AG20443 (cell line): ENCODE measurements at regions not wholly inside any gene's neighbourhood (a gene's known extent, or its start where the extent isn't known, plus 50 kb on each side); places are given as distances from the start of the nearest gene placed in this dataset.
"Not testable (repeated sequence)": the region's sequence is repeated elsewhere in the genome, so short reads cannot be mapped to it uniquely, and the experiment has no call there.

Experiments
- DNase-seq: peaks from one replicate; pipeline ENCODE4 v3.0.0; 2012; ENCODE audit warnings: low spot score, mixed read lengths

- no peak for DNase-seq
Measured at GRCh38 chr4:38279650-38280322, 319.6 kb downstream of the PTTG2 start.

- DNase-seq = no peak
Measured at GRCh38 chr4:38280323-38280706, 320.1 kb downstream of the PTTG2 start.

DNA sequence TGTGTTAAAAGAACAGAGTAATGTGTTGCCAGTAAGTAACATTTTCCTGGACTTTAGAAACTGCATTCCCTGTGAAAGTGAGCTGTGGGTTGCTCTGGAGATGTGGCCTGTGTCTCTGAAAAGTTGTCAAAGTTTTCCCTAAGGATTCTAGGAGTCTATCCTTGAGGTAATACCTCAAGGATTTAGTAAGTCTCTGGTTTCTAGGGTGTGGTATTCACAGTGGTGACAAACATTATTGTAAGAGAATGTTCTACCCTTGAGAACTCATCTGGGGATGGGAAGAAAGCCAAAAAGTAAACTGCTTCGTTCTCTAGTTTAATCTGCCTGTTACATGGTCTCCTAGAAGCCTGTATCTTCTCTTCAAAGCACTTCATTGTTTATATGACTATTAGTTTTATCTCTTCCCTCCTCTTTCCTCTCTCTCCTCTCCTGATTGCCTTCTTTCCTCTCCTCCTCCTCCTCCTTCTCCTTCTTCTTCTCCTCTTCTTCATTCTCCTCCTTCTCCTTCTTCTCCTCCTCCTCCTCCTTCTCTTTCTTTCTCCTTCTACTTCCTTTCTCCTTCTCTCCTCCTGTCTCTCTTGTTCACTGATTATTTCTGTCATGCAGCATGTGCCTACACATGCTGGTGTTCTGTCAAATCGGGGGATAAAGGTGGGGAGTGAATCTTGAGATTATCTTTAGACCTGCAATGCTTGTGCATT is 321.3 kb downstream of the PTTG2 start:
- DNase-seq = peak; percentile 48

- DNase-seq = no peak
Measured at GRCh38 chr4:38283724-38284123, 323.5 kb downstream of the PTTG2 start.

GRCh38 chr4:38284294-38285030 is 324.3 kb downstream of the PTTG2 start:
- no peak for DNase-seq

DNA sequence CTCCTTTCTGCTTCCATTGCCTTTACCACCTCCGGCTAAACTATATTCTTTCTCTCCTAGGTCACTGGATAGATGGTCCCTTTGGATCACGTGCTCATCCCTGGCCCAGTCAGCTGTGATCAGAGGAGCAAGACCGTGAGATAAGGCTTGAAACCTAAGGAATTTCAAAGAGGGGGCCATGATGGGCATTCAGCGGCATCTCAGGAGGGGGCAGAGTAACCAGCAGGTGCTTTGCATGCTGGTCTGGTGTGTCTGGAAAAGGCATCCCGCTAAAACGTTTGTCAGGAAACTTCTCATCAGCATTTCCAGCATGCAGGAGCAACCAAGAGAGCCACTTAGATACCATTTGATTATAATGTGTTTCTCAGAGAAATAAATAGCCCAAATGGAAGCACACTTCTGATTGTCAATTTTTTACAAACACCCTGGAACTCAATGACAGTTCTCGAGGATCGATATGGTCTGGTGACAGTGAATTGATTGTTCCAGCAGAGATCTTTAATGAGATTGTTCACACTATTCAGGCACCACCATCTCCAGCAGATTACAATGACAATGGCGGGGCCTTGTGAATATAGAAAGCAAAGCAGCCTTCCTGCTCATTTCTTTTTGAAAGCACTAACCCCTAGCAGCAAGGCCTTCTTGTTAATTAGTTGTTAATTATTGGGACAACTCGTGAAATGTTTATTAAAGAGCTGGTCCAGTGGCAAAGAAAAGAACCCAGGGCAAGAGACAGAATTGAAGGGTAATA is 327.1 kb downstream of the PTTG2 start:
- DNase-seq = no peak

DNA sequence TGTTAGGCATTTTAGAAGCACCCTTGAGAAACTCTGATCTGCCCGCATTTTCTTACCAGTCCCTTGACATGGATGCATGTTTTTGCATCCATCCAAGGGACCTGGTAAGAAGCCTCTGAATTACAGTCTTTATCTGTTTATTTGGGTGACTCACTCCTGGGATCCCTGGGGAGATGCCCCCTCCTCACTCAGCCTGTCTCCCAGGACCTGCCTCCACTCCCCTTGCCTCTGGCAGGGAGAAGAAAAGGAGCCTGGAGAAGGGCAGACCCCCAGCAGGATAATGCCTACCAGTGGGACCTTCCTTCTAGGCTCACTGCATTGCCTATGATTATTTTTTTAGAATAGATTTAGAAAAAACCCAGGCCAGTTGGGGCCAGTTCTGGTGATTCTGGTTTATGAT is 329.4 kb downstream of the PTTG2 start:
- no peak for DNase-seq

GRCh38 chr4:38290366-38290765 is 330.2 kb downstream of the PTTG2 start:
- DNase-seq = peak; percentile 24

GRCh38 chr4:38290914-38291313 is 330.7 kb downstream of the PTTG2 start:
- no peak for DNase-seq

GRCh38 chr4:38292529-38292928 is 332.3 kb downstream of the PTTG2 start:
- DNase-seq = no peak

DNA sequence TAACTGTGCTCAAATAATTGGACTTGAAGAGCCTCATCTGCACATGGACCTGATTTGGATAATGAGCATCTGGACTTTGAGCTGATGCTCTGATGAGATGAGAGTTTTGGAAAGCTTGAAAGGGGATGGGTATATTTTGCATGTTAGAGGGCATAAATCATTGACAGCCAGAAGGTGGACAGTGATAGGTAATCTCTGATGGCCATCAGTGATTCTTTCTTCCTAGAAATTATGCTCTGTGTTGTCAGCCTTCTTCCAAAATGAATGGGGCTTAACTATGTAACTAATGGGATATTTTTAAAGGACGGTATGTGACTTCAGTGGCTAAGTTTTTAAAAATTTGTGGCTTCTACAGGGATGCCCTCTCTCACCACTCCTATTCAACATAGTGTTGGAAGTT is 334.0 kb downstream of the PTTG2 start:
- DNase-seq = no peak

- DNase-seq = no peak
Measured at GRCh38 chr4:38297061-38297460, 336.9 kb downstream of the PTTG2 start.

DNA sequence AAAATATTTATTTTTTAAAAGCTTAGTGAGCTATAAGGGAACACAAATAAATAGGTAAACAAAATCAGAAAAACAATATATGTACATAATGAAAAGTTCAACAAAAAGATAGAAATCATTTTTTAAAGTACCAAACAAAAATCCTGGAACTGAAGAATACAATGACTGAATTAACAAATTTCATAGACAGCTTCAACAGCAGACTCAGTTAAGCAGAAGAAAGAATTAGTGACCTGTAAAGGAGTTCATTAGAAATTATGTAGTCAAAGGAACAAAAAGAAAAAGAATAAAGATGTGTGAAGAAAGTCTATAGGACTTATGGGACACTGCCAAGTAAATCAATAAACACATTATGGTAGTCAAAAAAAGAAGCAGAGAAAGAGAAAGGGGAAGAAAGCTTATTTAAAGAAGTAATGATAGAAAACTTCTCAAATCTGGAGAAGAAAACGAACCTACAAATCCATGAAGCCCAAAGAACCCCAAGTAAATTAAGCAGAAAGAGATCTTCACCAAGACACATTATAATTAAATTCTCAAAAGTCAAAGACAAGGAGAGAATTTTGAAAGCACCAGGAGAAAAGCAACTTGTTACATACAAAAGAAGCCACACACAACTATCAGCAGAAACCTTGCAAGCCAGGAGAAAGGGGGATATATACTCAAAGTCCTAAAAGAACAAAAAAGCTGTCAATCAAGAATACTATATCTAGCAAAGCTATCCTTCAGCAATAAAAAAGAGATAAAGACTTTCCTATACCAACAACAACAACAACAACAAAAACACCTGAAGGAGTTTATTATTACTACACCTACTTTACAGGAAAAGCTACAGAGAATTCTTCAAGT is 338.9 kb downstream of the PTTG2 start:
- DNase-seq = no peak

GRCh38 chr4:38302910-38303309 is 342.7 kb downstream of the PTTG2 start:
- DNase-seq = no peak

DNA sequence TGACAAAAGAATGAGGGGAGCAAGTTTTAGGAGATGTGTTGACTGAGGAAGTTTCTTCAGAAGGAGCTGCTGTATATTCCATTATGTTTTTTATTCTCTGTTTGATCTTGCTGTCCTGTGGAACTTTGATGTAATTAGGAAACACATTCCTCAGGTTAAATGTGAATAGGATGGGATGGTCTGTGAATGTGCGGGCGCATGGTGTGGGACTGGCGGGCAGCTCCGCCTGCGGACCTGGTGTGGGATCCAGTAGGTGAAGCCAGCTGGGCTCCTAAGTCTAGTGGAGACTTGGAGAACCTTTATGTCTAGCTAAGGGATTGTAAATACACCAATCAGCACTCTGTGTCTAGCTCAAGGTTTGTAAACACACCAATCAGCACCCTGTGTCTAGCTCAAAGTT is 344.3 kb downstream of the PTTG2 start:
- not testable (repeated sequence) for DNase-seq

- no peak for DNase-seq
Measured at GRCh38 chr4:38306482-38307071, 346.4 kb downstream of the PTTG2 start.

DNA sequence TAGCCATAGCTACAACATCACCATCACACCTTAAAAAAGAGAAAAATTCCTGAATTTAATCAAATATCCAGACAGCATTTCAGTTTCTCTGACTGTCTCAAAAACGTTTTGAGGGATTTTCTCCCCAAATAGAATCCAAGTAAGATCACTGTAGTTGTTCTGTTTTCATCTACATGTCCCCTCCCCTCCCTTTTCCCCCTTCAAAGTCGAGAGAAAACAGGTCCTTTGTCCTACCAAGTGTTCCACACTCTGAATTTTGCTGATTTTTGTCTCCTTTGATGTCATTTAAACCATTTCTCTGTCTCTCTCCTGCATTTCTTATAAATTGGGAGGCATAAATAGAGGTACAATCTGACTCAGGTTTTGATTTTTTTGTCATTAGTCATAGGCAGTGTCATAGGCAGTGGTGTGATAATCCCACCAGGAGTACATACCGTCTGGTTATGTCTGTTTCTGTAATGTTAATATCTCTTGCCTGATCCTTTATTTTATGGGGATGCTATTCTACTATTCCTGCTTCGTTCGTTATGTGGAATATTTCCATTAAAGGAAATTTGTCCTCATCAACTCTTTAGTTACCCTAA is 348.6 kb downstream of the PTTG2 start:
- peak; percentile 23 for DNase-seq

DNA sequence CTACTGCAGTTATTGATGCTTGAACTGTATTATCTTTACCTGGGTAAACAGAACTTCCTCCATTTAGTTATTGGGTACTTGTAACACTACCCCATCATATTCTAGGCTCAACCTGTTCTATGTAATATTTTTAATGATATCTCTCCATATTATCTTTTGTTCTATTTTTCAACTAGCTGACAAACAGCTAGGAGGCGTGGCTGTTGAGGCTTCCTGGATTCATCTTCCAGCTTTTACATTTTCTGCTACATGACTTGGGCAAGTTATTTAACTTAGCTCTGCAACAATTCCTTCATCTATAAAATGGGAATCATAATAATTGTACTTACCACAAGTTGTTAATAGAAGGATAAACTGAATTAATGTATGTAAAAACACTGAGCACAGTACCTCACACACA is 349.3 kb downstream of the PTTG2 start:
- no peak for DNase-seq

DNA sequence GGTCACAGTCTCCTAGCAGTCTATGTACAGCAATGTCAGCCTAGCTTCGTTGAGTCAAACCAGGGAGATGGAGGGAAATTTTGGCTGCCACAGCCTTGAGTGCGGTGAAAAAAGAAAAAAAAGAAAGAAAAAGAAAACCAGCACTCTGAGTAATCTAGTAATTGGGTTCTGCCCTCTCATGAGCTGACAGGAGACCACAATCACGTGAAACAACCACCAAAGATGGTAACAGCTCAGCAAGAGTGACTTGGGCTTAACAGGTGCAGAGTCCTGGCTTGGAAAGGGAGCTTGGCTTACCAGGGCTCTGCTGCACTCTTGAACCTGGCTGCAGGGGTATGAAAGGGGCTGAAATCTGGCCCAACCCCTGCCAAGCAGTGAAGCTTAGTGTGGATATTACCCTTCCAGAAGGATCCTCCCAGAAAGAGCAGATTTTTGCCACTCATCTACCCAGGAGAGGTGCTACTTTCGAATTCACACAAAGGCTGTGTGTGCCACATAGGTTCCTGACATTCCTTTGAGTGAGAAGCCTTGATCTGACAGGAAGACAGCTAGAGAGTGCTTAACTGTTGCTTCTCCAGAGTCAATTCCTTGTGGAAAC is 350.3 kb downstream of the PTTG2 start:
- no peak for DNase-seq

DNA sequence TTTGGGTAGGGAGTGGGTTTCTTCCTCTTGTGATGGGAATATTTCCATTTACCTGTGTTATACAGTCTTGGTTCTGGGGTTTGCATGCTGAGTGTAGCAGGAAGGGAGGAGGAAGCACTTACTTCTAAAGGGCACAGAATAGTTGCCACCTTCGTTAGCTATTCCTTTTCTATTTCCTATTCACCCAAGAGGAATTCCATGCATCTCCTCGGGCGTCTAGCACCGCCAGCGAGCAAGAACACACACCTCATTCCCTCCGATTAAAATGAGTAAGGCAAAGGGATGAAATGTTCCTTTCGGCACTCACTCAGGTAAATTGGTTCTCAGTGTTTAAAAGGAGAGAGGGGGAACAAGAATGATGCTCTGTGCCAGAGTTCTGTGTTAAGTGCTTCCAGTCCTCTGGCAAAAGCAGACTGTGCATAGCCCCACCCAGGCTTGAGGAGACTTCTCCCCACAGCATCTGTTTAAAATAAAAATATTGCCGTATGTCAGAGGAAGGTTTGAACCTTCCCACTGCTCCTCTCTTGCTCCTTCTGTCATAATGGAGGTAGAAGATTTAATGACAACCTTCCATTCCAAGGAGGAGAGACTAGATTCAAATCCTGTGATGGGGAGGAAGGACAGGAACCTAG is 351.4 kb downstream of the PTTG2 start:
- DNase-seq = no peak
